PC-3 (cell line): ENCODE measurements at regions not wholly inside any gene's neighbourhood (a gene's known extent, or its start where the extent isn't known, plus 50 kb on each side); places are given as distances from the start of the nearest gene placed in this dataset.

ENCODE experiments used
- ATAC-seq: fragments of 200-7000 bp; cut with Tn5 transposase; 2 replicates; pipeline ENCODE4 v1.9.1; 2020; ENCODE audit warnings: mild to moderate bottlenecking, moderate library complexity
- BruUV-seq: library from RNA; stranded (reverse); fragments of 400-500 nt; replicated peaks from 2 replicates; lab custom pipeline; 2021; lab: Mats Ljungman, UMichigan
- CTCF ChIA-PET: fragments of 300-600 bp; sonication (Branson Sonifier 250); formaldehyde crosslinking; loops from one replicate; lab custom pipeline; 2022; ENCODE audit warnings: antibody characterized with exemption; lab: Charles Lee
- POLR2A ChIA-PET: fragments of 300-600 bp; sonication (Branson Sonifier 250); formaldehyde crosslinking; loops from one replicate; lab custom pipeline; 2022; ENCODE audit warnings: antibody characterized with exemption; ENCODE audit not compliant: unreplicated experiment; lab: Charles Lee
- DNase-seq: peaks from one replicate; pipeline ENCODE4 v3.0.0-alpha.2; 2015
- H2AFZ ChIP-seq: fragments of 300-600 bp; sonication (generic); 2 replicates; pipeline ENCODE4 v1.6.0; 2016; ENCODE audit warnings: antibody characterized with exemption, low read length
- H3F3A ChIP-seq: fragments of 300-600 bp; sonication (generic); one replicate; pipeline ENCODE4 v1.6.0; 2017; ENCODE audit warnings: antibody characterized with exemption, low read length, control low read depth, mild to moderate bottlenecking; ENCODE audit not compliant: unreplicated experiment
- H3K27ac ChIP-seq: fragments of 300-600 bp; sonication (generic); 2 replicates; pipeline ENCODE4 v1.5.1; 2016; ENCODE audit warnings: mild to moderate bottlenecking, low read length
- H3K27me3 ChIP-seq: fragments of 300-600 bp; sonication (generic); 2 replicates; pipeline ENCODE4 v1.6.1; 2016; ENCODE audit warnings: low read length, mixed read lengths
- H3K36me3 ChIP-seq: fragments of 300-600 bp; sonication (generic); 2 replicates; pipeline ENCODE4 v1.6.1; 2016; ENCODE audit warnings: low read depth, mixed run types, low read length, mixed read lengths
- H3K4me1 ChIP-seq: fragments of 300-600 bp; sonication (generic); 2 replicates; pipeline ENCODE4 v1.5.1; 2016; ENCODE audit warnings: low read length; ENCODE audit not compliant: insufficient read depth
- H3K4me2 ChIP-seq: fragments of 300-600 bp; sonication (generic); 2 replicates; pipeline ENCODE4 v1.6.0; 2016; ENCODE audit warnings: low read length
- H3K4me3 ChIP-seq: fragments of 300-600 bp; sonication (generic); 2 replicates; pipeline ENCODE4 v1.5.1; 2016; ENCODE audit warnings: mild to moderate bottlenecking, low read length, mixed read lengths
- H3K79me2 ChIP-seq: fragments of 300-600 bp; sonication (generic); 2 replicates; pipeline ENCODE4 v1.6.1; 2017; ENCODE audit warnings: low read length, mixed read lengths
- H3K9ac ChIP-seq: fragments of 300-600 bp; sonication (generic); 2 replicates; pipeline ENCODE4 v1.6.0; 2016; ENCODE audit warnings: mild to moderate bottlenecking, low read length
- H3K9me2 ChIP-seq: fragments of 300-600 bp; sonication (generic); replicated peaks from 2 replicates; pipeline ENCODE4 v1.6.1; 2016; ENCODE audit warnings: mixed run types, low read length, mixed read lengths
- H3K9me3 ChIP-seq: fragments of 300-600 bp; sonication (generic); 2 replicates; pipeline ENCODE4 v1.6.1; 2016; ENCODE audit warnings: low read length, mixed read lengths
- H4K20me1 ChIP-seq: fragments of 300-600 bp; sonication (generic); 2 replicates; pipeline ENCODE4 v1.6.1; 2016; ENCODE audit warnings: low read length, mixed read lengths
- CTCF ChIP-seq: fragments of 300-600 bp; sonication (generic); conservative IDR thresholded peaks from 2 replicates; pipeline ENCODE4 v1.5.1; 2017; ENCODE audit warnings: antibody characterized with exemption, low read depth, mild to moderate bottlenecking, low read length
- EZH2 ChIP-seq: fragments of 300-600 bp; sonication (generic); IDR thresholded peaks from one replicate; pipeline ENCODE4 v1.6.1; 2017; ENCODE audit warnings: antibody characterized with exemption, mild to moderate bottlenecking, low read length; ENCODE audit not compliant: unreplicated experiment
- EZH2phosphoT487 ChIP-seq: fragments of 300-600 bp; sonication (generic); IDR thresholded peaks from 2 replicates; pipeline ENCODE4 v1.6.1; 2018; ENCODE audit warnings: mild to moderate bottlenecking, antibody characterized with exemption, low read length, borderline replicate concordance
- intact Hi-C: fragments of 100-400 bp; cut with micrococcal nuclease; formaldehyde crosslinking; loops from 2 replicates; pipeline ENCODE4 v1.9.0; 2023

- ATAC-seq, result no peak
- Histone ChIP-seq H3K9me3 (no peaks in the 10 kb centered on the region), H3K9me2 (no peaks in the 10 kb centered on the region), H2AFZ (no peak overlapping the region), H3K79me2 (no peaks in the 10 kb centered on the region), H3K9ac (no peak overlapping the region), H3K27me3 (peaks cover 3% of the 10 kb centered on the region), H3K4me1 (no peaks in the 10 kb centered on the region), H3K27ac (no peak overlapping the region), H3F3A (no peaks in the 10 kb centered on the region), H4K20me1 (no peaks in the 10 kb centered on the region), H3K4me2 (no peak overlapping the region), H3K36me3 (no peaks in the 10 kb centered on the region), H3K4me3 (no peak overlapping the region)
- TF ChIP-seq EZH2phosphoT487 (no peak), EZH2 (no peak), CTCF (no peak)
- intact Hi-C loops, result no loop called here
- no peak for DNase-seq
- no TSS peak for BruUV-seq
- ChIA-PET CTCF (no interaction called here), POLR2A (no interaction called here)
Observed at GRCh38 chr5:4991925-4992324, 148.2 kb upstream of the ADAMTS16 start.

GRCh38 chr5:4995014-4995413, 145.1 kb upstream of the ADAMTS16 start:
- Histone ChIP-seq H3K27me3 (peaks cover 3% of the 10 kb centered on the region), H3K9me2 (no peaks in the 10 kb centered on the region), H3K4me1 (no peaks in the 10 kb centered on the region), H3K4me3 (no peak overlapping the region), H3K79me2 (no peaks in the 10 kb centered on the region), H3K27ac (no peak overlapping the region), H4K20me1 (no peaks in the 10 kb centered on the region), H3K9ac (no peak overlapping the region), H3K36me3 (no peaks in the 10 kb centered on the region), H3K9me3 (no peaks in the 10 kb centered on the region), H3F3A (no peaks in the 10 kb centered on the region), H3K4me2 (no peak overlapping the region), H2AFZ (no peak overlapping the region)
- intact Hi-C loops, result no loop called here
- BruUV-seq, result no TSS peak
- no peak for ATAC-seq
- ChIA-PET CTCF (no interaction called here), POLR2A (no interaction called here)
- TF ChIP-seq CTCF, result no peak
- no peak for TF ChIP-seq EZH2phosphoT487
- no peak for TF ChIP-seq EZH2
- peak; percentile 24 for DNase-seq

- H3K9me3 ChIP-seq, result no peaks in the 10 kb centered on the region
Observed at GRCh38 chr5:5005353-5005752, 134.8 kb upstream of the ADAMTS16 start.

More at GRCh38 chr5:5005353-5005752, 134.8 kb upstream of the ADAMTS16 start:
- POLR2A ChIA-PET, result no interaction called here
- no peak overlapping the region for H2AFZ ChIP-seq
- H3K9me2 ChIP-seq, result no peaks in the 10 kb centered on the region
- H3K79me2 ChIP-seq, result no peaks in the 10 kb centered on the region
- H3K4me3 ChIP-seq, result no peak overlapping the region
- H3K27ac ChIP-seq, result no peak overlapping the region
- H3K4me2 ChIP-seq, result no peak overlapping the region
- no peak overlapping the region for H3K9ac ChIP-seq
- TF ChIP-seq CTCF, result no peak
- no peak for TF ChIP-seq EZH2phosphoT487
- no peak for TF ChIP-seq EZH2
- peaks cover 5% of the 10 kb centered on the region; the same call in 1 of the 2 replicates for H3K27me3 ChIP-seq
- intact Hi-C loops, result no loop called here
- no TSS peak for BruUV-seq
- H3K4me1 ChIP-seq, result no peaks in the 10 kb centered on the region
- H3F3A ChIP-seq, result no peaks in the 10 kb centered on the region
- H4K20me1 ChIP-seq, result no peaks in the 10 kb centered on the region
- no peak for ATAC-seq
- CTCF ChIA-PET, result no interaction called here
- no peak for DNase-seq
- H3K36me3 ChIP-seq, result no peaks in the 10 kb centered on the region
